ENCODE measurements at regions not wholly inside any gene's neighbourhood (a gene's known extent, or its start where the extent isn't known, plus 50 kb on each side); places are given as distances from the start of the nearest gene placed in this dataset.
A peak's percentile ranks its signal among the peaks of the same experiment; 100 is the strongest.

DNA sequence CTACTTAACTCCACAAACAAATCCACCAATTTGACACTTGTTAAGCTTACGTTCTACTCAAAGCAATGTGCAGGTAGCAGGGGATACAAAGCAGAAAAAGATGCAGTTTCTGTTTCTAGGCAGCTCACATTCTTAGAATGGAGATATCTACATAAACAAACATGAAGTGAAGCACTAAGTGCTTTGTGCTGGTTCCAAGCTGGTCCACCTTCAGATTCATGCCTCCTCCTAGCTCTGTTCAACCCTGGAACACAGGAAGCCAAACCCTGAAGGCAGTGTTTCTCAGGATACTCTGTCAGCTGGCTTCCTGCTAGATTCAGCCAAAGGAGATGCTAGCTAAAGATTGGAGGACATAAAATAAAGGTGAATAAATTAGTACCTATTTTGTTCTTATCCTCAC lies 55.3 kb upstream of the NOL4 start:
- Histone ChIP-seq H2BK12ac (ENCODE audit: low read length) (no peak overlapping the region), H3K4me1 (ENCODE audit: control insufficient read depth in 2 of 2, insufficient read depth in 1 of 2, low read depth in 1 of 2, low read length in 2 of 2) (peaks cover 4 to 5% of the 10 kb centered on the region in 2 donors), H2BK15ac (ENCODE audit: low read length) (no peak overlapping the region), H2AK5ac (ENCODE audit: low read depth, low read length) (no peak overlapping the region), H2AFZ (ENCODE audit: low read length) (no peak overlapping the region), H4K8ac (ENCODE audit: low read depth, low read length) (no peak overlapping the region), H3K27ac (replicated peaks; ENCODE audit: low read length) (no peak overlapping the region), H3K23ac (ENCODE audit: low read depth, low read length, poor library complexity) (no peak overlapping the region), H2BK5ac (ENCODE audit: low read length) (no peak overlapping the region), H3K14ac (ENCODE audit: low read length) (no peak overlapping the region), H3K9me3 (replicated peaks in 1 of 2; ENCODE audit: control insufficient read depth in 2 of 2, insufficient read depth in 1 of 2, low read depth in 1 of 2, low read length in 2 of 2) (no peaks in the 10 kb centered on the region), H4K91ac (ENCODE audit: low read depth, low read length, poor library complexity) (no peak overlapping the region), H2BK120ac (ENCODE audit: low read depth, low read length) (no peak overlapping the region), H3K4me2 (ENCODE audit: insufficient read depth, low read length, poor library complexity, severe bottlenecking) (no peak overlapping the region), H3K4ac (ENCODE audit: low read length) (no peak overlapping the region), H3K79me1 (ENCODE audit: low read depth, low read length) (no peaks in the 10 kb centered on the region), H3K18ac (ENCODE audit: low read length) (no peak overlapping the region), H3K4me3 (ENCODE audit: low read length in 2 of 2) (no peak overlapping the region), H3K36me3 (replicated peaks in 1 of 2; ENCODE audit: control insufficient read depth in 2 of 2, insufficient read depth in 2 of 2, low read length in 2 of 2) (no peaks in the 10 kb centered on the region), H3K27me3 (ENCODE audit: control insufficient read depth in 3 of 3, insufficient read depth in 3 of 3, low read depth in 1 of 3, low read length in 3 of 3) (no peaks in the 10 kb centered on the region), H3K9ac (ENCODE audit: low read depth, low read length, poor library complexity) (no peak overlapping the region)
- DNase-seq (ENCODE audit: low spot score), result no peak
- WGBS, 2 donors (ENCODE audit: extremely low coverage in 2 of 2, insufficient read length in 2 of 2, insufficient replicate concordance in 1 of 2), result no CpG with 5 or more reads among the region's 1 CpG

DNA sequence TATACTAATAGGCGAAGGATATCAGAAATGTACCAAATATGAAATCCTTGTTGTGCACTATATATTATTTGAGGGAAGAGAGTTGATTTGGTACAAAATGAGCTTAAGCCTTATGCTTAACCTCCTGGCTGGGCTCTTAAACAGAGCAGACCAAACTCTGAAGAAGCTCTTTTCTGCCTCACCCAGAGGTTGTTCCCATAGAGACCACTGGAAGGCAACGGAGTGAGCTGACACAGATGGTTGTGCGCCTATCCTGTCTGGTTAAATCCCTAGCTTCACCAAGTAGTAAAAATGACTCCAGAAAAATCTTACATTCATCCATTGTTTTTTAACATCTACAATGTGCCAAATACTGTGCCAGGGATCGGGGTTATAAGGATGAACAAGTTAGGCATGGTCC lies 55.9 kb upstream of the NOL4 start:
- H3K9me3 ChIP-seq (replicated peaks in 1 of 2; ENCODE audit: control insufficient read depth in 2 of 2, insufficient read depth in 1 of 2, low read depth in 1 of 2, low read length in 2 of 2), result no peaks in the 10 kb centered on the region
- no peaks in the 10 kb centered on the region for H3K27me3 ChIP-seq (ENCODE audit: control insufficient read depth in 3 of 3, insufficient read depth in 3 of 3, low read depth in 1 of 3, low read length in 3 of 3)
- no peak overlapping the region for H3K14ac ChIP-seq (ENCODE audit: low read length)
- H3K23ac ChIP-seq (ENCODE audit: low read depth, low read length, poor library complexity), result no peak overlapping the region
- no peak overlapping the region for H4K8ac ChIP-seq (ENCODE audit: low read depth, low read length)
- H3K79me1 ChIP-seq (ENCODE audit: low read depth, low read length), result no peaks in the 10 kb centered on the region
- no peak overlapping the region for H3K27ac ChIP-seq (replicated peaks; ENCODE audit: low read length)
- H2BK5ac ChIP-seq (ENCODE audit: low read length), result no peak overlapping the region
- no peak overlapping the region for H2AFZ ChIP-seq (ENCODE audit: low read length)
- no peak overlapping the region for H3K4ac ChIP-seq (ENCODE audit: low read length)
- no CpG with 5 or more reads among the region's 4 CpGs for WGBS, 2 donors (ENCODE audit: extremely low coverage in 2 of 2, insufficient read length in 2 of 2, insufficient replicate concordance in 1 of 2)
- H2BK12ac ChIP-seq (ENCODE audit: low read length), result no peak overlapping the region
- H3K4me2 ChIP-seq (ENCODE audit: insufficient read depth, low read length, poor library complexity, severe bottlenecking), result no peak overlapping the region
- H3K36me3 ChIP-seq (replicated peaks in 1 of 2; ENCODE audit: control insufficient read depth in 2 of 2, insufficient read depth in 2 of 2, low read length in 2 of 2), result no peaks in the 10 kb centered on the region
- no peak overlapping the region for H4K91ac ChIP-seq (ENCODE audit: low read depth, low read length, poor library complexity)
- H3K4me3 ChIP-seq (ENCODE audit: low read length in 2 of 2), result no peak overlapping the region
- no peak overlapping the region for H2BK120ac ChIP-seq (ENCODE audit: low read depth, low read length)
- peaks cover 4 to 5% of the 10 kb centered on the region in 2 donors for H3K4me1 ChIP-seq (ENCODE audit: control insufficient read depth in 2 of 2, insufficient read depth in 1 of 2, low read depth in 1 of 2, low read length in 2 of 2)
- no peak for DNase-seq (ENCODE audit: low spot score)
- H2AK5ac ChIP-seq (ENCODE audit: low read depth, low read length), result no peak overlapping the region
- H3K18ac ChIP-seq (ENCODE audit: low read length), result no peak overlapping the region
- H2BK15ac ChIP-seq (ENCODE audit: low read length), result no peak overlapping the region
- H3K9ac ChIP-seq (ENCODE audit: low read depth, low read length, poor library complexity), result no peak overlapping the region

DNA sequence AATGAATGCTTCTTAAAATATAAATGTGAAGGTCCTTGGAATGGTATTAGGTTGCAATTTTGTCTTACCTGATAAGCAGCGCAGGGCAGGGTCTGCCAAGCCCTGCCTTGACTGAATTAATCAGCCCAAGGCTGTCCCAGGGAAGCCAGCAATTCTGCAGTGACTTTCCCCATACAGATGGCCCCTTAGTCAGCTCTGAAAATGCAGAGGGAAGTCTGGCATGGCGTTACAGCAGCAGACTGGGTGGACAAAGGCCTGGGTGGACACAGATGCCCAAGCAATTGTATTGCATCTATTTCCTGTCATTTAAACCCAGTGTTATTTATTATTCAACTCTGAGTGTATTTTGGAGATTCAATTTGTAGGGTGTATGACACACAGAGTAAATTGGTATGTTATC lies 56.6 kb upstream of the NOL4 start:
- H4K91ac ChIP-seq (ENCODE audit: low read depth, low read length, poor library complexity), result no peak overlapping the region
- H2BK15ac ChIP-seq (ENCODE audit: low read length), result no peak overlapping the region
- H3K36me3 ChIP-seq (replicated peaks in 1 of 2; ENCODE audit: control insufficient read depth in 2 of 2, insufficient read depth in 2 of 2, low read length in 2 of 2), result no peaks in the 10 kb centered on the region
- H3K14ac ChIP-seq (ENCODE audit: low read length), result no peak overlapping the region
- whole genome bisulfite sequencing, 2 donors (ENCODE audit: extremely low coverage in 2 of 2, insufficient read length in 2 of 2, insufficient replicate concordance in 1 of 2), result no CpG with 5 or more reads among the region's 2 CpGs
- H3K4me1 ChIP-seq (ENCODE audit: control insufficient read depth in 2 of 2, insufficient read depth in 1 of 2, low read depth in 1 of 2, low read length in 2 of 2), result peaks cover 4 to 5% of the 10 kb centered on the region in 2 donors
- H3K4ac ChIP-seq (ENCODE audit: low read length), result no peak overlapping the region
- no peak overlapping the region for H3K27ac ChIP-seq (replicated peaks; ENCODE audit: low read length)
- H3K9me3 ChIP-seq (replicated peaks in 1 of 2; ENCODE audit: control insufficient read depth in 2 of 2, insufficient read depth in 1 of 2, low read depth in 1 of 2, low read length in 2 of 2), result no peaks in the 10 kb centered on the region
- H3K27me3 ChIP-seq (ENCODE audit: control insufficient read depth in 3 of 3, insufficient read depth in 3 of 3, low read depth in 1 of 3, low read length in 3 of 3), result no peaks in the 10 kb centered on the region
- no peak overlapping the region for H3K4me2 ChIP-seq (ENCODE audit: insufficient read depth, low read length, poor library complexity, severe bottlenecking)
- no peak overlapping the region for H3K18ac ChIP-seq (ENCODE audit: low read length)
- no peak overlapping the region for H2BK5ac ChIP-seq (ENCODE audit: low read length)
- H3K4me3 ChIP-seq (ENCODE audit: low read length in 2 of 2), result no peak overlapping the region
- H2BK12ac ChIP-seq (ENCODE audit: low read length), result no peak overlapping the region
- no peak overlapping the region for H3K9ac ChIP-seq (ENCODE audit: low read depth, low read length, poor library complexity)
- no peak overlapping the region for H3K23ac ChIP-seq (ENCODE audit: low read depth, low read length, poor library complexity)
- no peak overlapping the region for H2AFZ ChIP-seq (ENCODE audit: low read length)
- no peaks in the 10 kb centered on the region for H3K79me1 ChIP-seq (ENCODE audit: low read depth, low read length)
- no peak overlapping the region for H4K8ac ChIP-seq (ENCODE audit: low read depth, low read length)
- H2BK120ac ChIP-seq (ENCODE audit: low read depth, low read length), result no peak overlapping the region
- H2AK5ac ChIP-seq (ENCODE audit: low read depth, low read length), result no peak overlapping the region
- DNase-seq (ENCODE audit: low spot score), result no peak

- H3K9ac ChIP-seq (ENCODE audit: low read depth, low read length, poor library complexity), result no peak overlapping the region
- no peak overlapping the region for H2BK12ac ChIP-seq (ENCODE audit: low read length)
- no peaks in the 10 kb centered on the region for H3K36me3 ChIP-seq (replicated peaks in 1 of 2; ENCODE audit: control insufficient read depth in 2 of 2, insufficient read depth in 2 of 2, low read length in 2 of 2)
- no peak overlapping the region for H2BK120ac ChIP-seq (ENCODE audit: low read depth, low read length)
- no peak overlapping the region for H3K4me2 ChIP-seq (ENCODE audit: insufficient read depth, low read length, poor library complexity, severe bottlenecking)
- H2AFZ ChIP-seq (ENCODE audit: low read length), result peak overlapping the region; percentile 28
- H3K18ac ChIP-seq (ENCODE audit: low read length), result no peak overlapping the region
- H2BK5ac ChIP-seq (ENCODE audit: low read length), result no peak overlapping the region
- no peak overlapping the region for H3K4me3 ChIP-seq (ENCODE audit: low read length in 2 of 2)
- peaks cover 4 to 5% of the 10 kb centered on the region in 2 donors for H3K4me1 ChIP-seq (ENCODE audit: control insufficient read depth in 2 of 2, insufficient read depth in 1 of 2, low read depth in 1 of 2, low read length in 2 of 2)
- no peaks in the 10 kb centered on the region for H3K79me1 ChIP-seq (ENCODE audit: low read depth, low read length)
- H2AK5ac ChIP-seq (ENCODE audit: low read depth, low read length), result no peak overlapping the region
- H3K23ac ChIP-seq (ENCODE audit: low read depth, low read length, poor library complexity), result no peak overlapping the region
- no peak overlapping the region for H4K91ac ChIP-seq (ENCODE audit: low read depth, low read length, poor library complexity)
- WGBS, 2 donors (ENCODE audit: extremely low coverage in 2 of 2, insufficient read length in 2 of 2, insufficient replicate concordance in 1 of 2), result no CpG with 5 or more reads among the region's 3 CpGs
- H3K27me3 ChIP-seq (ENCODE audit: control insufficient read depth in 3 of 3, insufficient read depth in 3 of 3, low read depth in 1 of 3, low read length in 3 of 3), result no peaks in the 10 kb centered on the region
- no peak overlapping the region for H3K4ac ChIP-seq (ENCODE audit: low read length)
- H2BK15ac ChIP-seq (ENCODE audit: low read length), result no peak overlapping the region
- H3K14ac ChIP-seq (ENCODE audit: low read length), result no peak overlapping the region
- H3K27ac ChIP-seq (replicated peaks; ENCODE audit: low read length), result no peak overlapping the region
- H3K9me3 ChIP-seq (replicated peaks in 1 of 2; ENCODE audit: control insufficient read depth in 2 of 2, insufficient read depth in 1 of 2, low read depth in 1 of 2, low read length in 2 of 2), result no peaks in the 10 kb centered on the region
- H4K8ac ChIP-seq (ENCODE audit: low read depth, low read length), result no peak overlapping the region
- no peak for DNase-seq (ENCODE audit: low spot score)
These were observed 57.0 kb upstream of the NOL4 start for GRCh38 chr18:34281722-34282121.

All from neuronal stem cell (in vitro differentiated cells).